SJSA1 (cell line): ENCODE measurements at regions not wholly inside any gene's neighbourhood (a gene's known extent, or its start where the extent isn't known, plus 50 kb on each side); places are given as distances from the start of the nearest gene placed in this dataset.

Source experiments
- DNase-seq, 2 experiments: peaks; one replicate each; pipeline ENCODE4 v3.0.0-alpha.2; 2015 to 2020; ENCODE audit warnings: low spot score in 2 of 2, low read depth in 1 of 2
- H3K27ac ChIP-seq: fragments of 250-450 bp; sonication (Bioruptor Pico); 2 replicates; pipeline ENCODE4 v1.5.1; 2020; ENCODE audit warnings: mild to moderate bottlenecking, moderate library complexity
- H3K27me3 ChIP-seq: fragments of 250-450 bp; sonication (Bioruptor Pico); replicated peaks from 2 replicates; pipeline ENCODE4 v1.5.1; 2020; ENCODE audit warnings: mild to moderate bottlenecking, moderate library complexity
- H3K36me3 ChIP-seq: fragments of 250-450 bp; sonication (Bioruptor Pico); 2 replicates; pipeline ENCODE4 v1.5.1; 2020; ENCODE audit warnings: mild to moderate bottlenecking
- H3K4me1 ChIP-seq: fragments of 250-450 bp; sonication (Bioruptor Pico); replicated peaks from 2 replicates; pipeline ENCODE4 v1.6.1; 2021; ENCODE audit warnings: mild to moderate bottlenecking
- H3K4me3 ChIP-seq: fragments of 250-450 bp; sonication (Bioruptor Pico); 2 replicates; pipeline ENCODE4 v1.5.1; 2020; ENCODE audit warnings: mild to moderate bottlenecking
- H3K9me3 ChIP-seq: fragments of 250-450 bp; sonication (Bioruptor Pico); replicated peaks from 2 replicates; pipeline ENCODE4 v1.5.1; 2020; ENCODE audit warnings: mild to moderate bottlenecking

- H3K36me3 ChIP-seq = no peaks in the 10 kb centered on the region
- no peak overlapping the region for H3K4me3 ChIP-seq
- H3K27ac ChIP-seq = no peak overlapping the region
- no peaks in the 10 kb centered on the region for H3K9me3 ChIP-seq
- H3K27me3 ChIP-seq = no peaks in the 10 kb centered on the region
- DNase-seq = no peak
- H3K4me1 ChIP-seq = no peaks in the 10 kb centered on the region
These were observed 211.9 kb upstream of the MANEA start for GRCh38 chr6:95365454-95365853.

GRCh38 chr6:95366414-95366813 lies 210.9 kb upstream of the MANEA start:
- no peak overlapping the region for H3K27ac ChIP-seq
- no peak for DNase-seq
- no peaks in the 10 kb centered on the region for H3K4me1 ChIP-seq
- no peaks in the 10 kb centered on the region for H3K27me3 ChIP-seq
- no peaks in the 10 kb centered on the region for H3K36me3 ChIP-seq
- H3K4me3 ChIP-seq = no peak overlapping the region
- no peaks in the 10 kb centered on the region for H3K9me3 ChIP-seq

GRCh38 chr6:95383878-95384277 lies 193.5 kb upstream of the MANEA start:
- Histone ChIP-seq H3K36me3 (no peaks in the 10 kb centered on the region), H3K9me3 (no peaks in the 10 kb centered on the region), H3K27ac (no peak overlapping the region), H3K4me3 (no peak overlapping the region), H3K27me3 (no peaks in the 10 kb centered on the region), H3K4me1 (no peaks in the 10 kb centered on the region)
- DNase-seq = no peak

GRCh38 chr6:95384988-95385387 lies 192.3 kb upstream of the MANEA start:
- DNase-seq = no peak
- Histone ChIP-seq H3K4me1 (no peaks in the 10 kb centered on the region), H3K27ac (no peak overlapping the region), H3K36me3 (no peaks in the 10 kb centered on the region), H3K4me3 (no peak overlapping the region), H3K9me3 (no peaks in the 10 kb centered on the region), H3K27me3 (no peaks in the 10 kb centered on the region)

GRCh38 chr6:95387845-95388244 lies 189.5 kb upstream of the MANEA start:
- Histone ChIP-seq H3K4me1 (no peaks in the 10 kb centered on the region), H3K9me3 (no peaks in the 10 kb centered on the region), H3K27ac (no peak overlapping the region), H3K4me3 (no peak overlapping the region), H3K36me3 (no peaks in the 10 kb centered on the region), H3K27me3 (no peaks in the 10 kb centered on the region)
- DNase-seq = no peak

GRCh38 chr6:95404777-95405176 lies 172.6 kb upstream of the MANEA start:
- H3K9me3 ChIP-seq = no peaks in the 10 kb centered on the region
- DNase-seq = no peak
- no peaks in the 10 kb centered on the region for H3K27me3 ChIP-seq
- no peaks in the 10 kb centered on the region for H3K4me1 ChIP-seq
- H3K27ac ChIP-seq = no peak overlapping the region
- no peaks in the 10 kb centered on the region for H3K36me3 ChIP-seq
- no peak overlapping the region for H3K4me3 ChIP-seq

- no peak for DNase-seq
- H3K9me3 ChIP-seq = no peaks in the 10 kb centered on the region
- H3K27ac ChIP-seq = no peak overlapping the region
- no peaks in the 10 kb centered on the region for H3K4me1 ChIP-seq
- H3K27me3 ChIP-seq = no peaks in the 10 kb centered on the region
- no peaks in the 10 kb centered on the region for H3K36me3 ChIP-seq
- no peak overlapping the region for H3K4me3 ChIP-seq
These were observed 169.2 kb upstream of the MANEA start for GRCh38 chr6:95408111-95408510.

GRCh38 chr6:95410168-95410567 lies 167.2 kb upstream of the MANEA start:
- Histone ChIP-seq H3K4me3 (no peak overlapping the region), H3K27ac (no peak overlapping the region), H3K4me1 (no peaks in the 10 kb centered on the region), H3K9me3 (no peaks in the 10 kb centered on the region), H3K27me3 (no peaks in the 10 kb centered on the region), H3K36me3 (no peaks in the 10 kb centered on the region)
- no peak for DNase-seq

- no peaks in the 10 kb centered on the region for H3K4me1 ChIP-seq
- no peak overlapping the region for H3K27ac ChIP-seq
- no peak overlapping the region for H3K4me3 ChIP-seq
- H3K9me3 ChIP-seq = no peaks in the 10 kb centered on the region
- no peaks in the 10 kb centered on the region for H3K27me3 ChIP-seq
- no peaks in the 10 kb centered on the region for H3K36me3 ChIP-seq
- DNase-seq = no peak
These were observed 163.5 kb upstream of the MANEA start for GRCh38 chr6:95413789-95414188.

- no peak for DNase-seq
- H3K4me1 ChIP-seq = no peaks in the 10 kb centered on the region
- no peaks in the 10 kb centered on the region for H3K9me3 ChIP-seq
- H3K4me3 ChIP-seq = no peak overlapping the region
- no peaks in the 10 kb centered on the region for H3K27me3 ChIP-seq
- no peaks in the 10 kb centered on the region for H3K36me3 ChIP-seq
- H3K27ac ChIP-seq = no peak overlapping the region
These were observed 159.5 kb upstream of the MANEA start for GRCh38 chr6:95417856-95418255.

GRCh38 chr6:95420792-95421191 lies 156.5 kb upstream of the MANEA start:
- no peaks in the 10 kb centered on the region for H3K4me1 ChIP-seq
- no peaks in the 10 kb centered on the region for H3K36me3 ChIP-seq
- H3K27ac ChIP-seq = no peak overlapping the region
- no peak for DNase-seq
- H3K9me3 ChIP-seq = no peaks in the 10 kb centered on the region
- H3K27me3 ChIP-seq = no peaks in the 10 kb centered on the region
- no peak overlapping the region for H3K4me3 ChIP-seq

- no peaks in the 10 kb centered on the region for H3K27me3 ChIP-seq
- H3K27ac ChIP-seq = no peak overlapping the region
- no peak overlapping the region for H3K4me3 ChIP-seq
- no peaks in the 10 kb centered on the region for H3K36me3 ChIP-seq
- DNase-seq = no peak
- no peaks in the 10 kb centered on the region for H3K4me1 ChIP-seq
- H3K9me3 ChIP-seq = no peaks in the 10 kb centered on the region
These were observed 154.0 kb upstream of the MANEA start for GRCh38 chr6:95423331-95423730.

GRCh38 chr6:95431637-95432228 lies 145.6 kb upstream of the MANEA start:
- peak in 1 of 2 experiments; percentile 16 for DNase-seq
- Histone ChIP-seq H3K4me3 (no peak overlapping the region), H3K36me3 (no peaks in the 10 kb centered on the region), H3K9me3 (no peaks in the 10 kb centered on the region), H3K4me1 (no peaks in the 10 kb centered on the region), H3K27me3 (no peaks in the 10 kb centered on the region), H3K27ac (no peak overlapping the region)

GRCh38 chr6:95439741-95440140 lies 137.6 kb upstream of the MANEA start:
- no peak overlapping the region for H3K27ac ChIP-seq
- H3K27me3 ChIP-seq = no peaks in the 10 kb centered on the region
- no peak overlapping the region for H3K4me3 ChIP-seq
- H3K9me3 ChIP-seq = no peaks in the 10 kb centered on the region
- no peak for DNase-seq
- no peaks in the 10 kb centered on the region for H3K4me1 ChIP-seq
- no peaks in the 10 kb centered on the region for H3K36me3 ChIP-seq

GRCh38 chr6:95448208-95448607 lies 129.1 kb upstream of the MANEA start:
- no peaks in the 10 kb centered on the region for H3K4me1 ChIP-seq
- no peaks in the 10 kb centered on the region for H3K27me3 ChIP-seq
- H3K9me3 ChIP-seq = no peaks in the 10 kb centered on the region
- no peaks in the 10 kb centered on the region for H3K36me3 ChIP-seq
- H3K27ac ChIP-seq = no peak overlapping the region
- H3K4me3 ChIP-seq = no peak overlapping the region
- no peak for DNase-seq
